GM06990 (cell line): ENCODE measurements at regions not wholly inside any gene's neighbourhood (a gene's known extent, or its start where the extent isn't known, plus 50 kb on each side); places are given as distances from the start of the nearest gene placed in this dataset.

Experiments
- DNase-seq: peaks from one replicate; pipeline ENCODE4 v3.0.0-alpha.2; 2011; ENCODE audit not compliant: insufficient read length; ENCODE audit errors: extremely low read depth
- H3K27me3 ChIP-seq: replicated peaks from 2 replicates; pipeline ENCODE4 v1.6.0; 2011; ENCODE audit warnings: low read length; ENCODE audit not compliant: control insufficient read depth, insufficient read depth
- H3K36me3 ChIP-seq: 2 replicates; pipeline ENCODE4 v1.5.1; 2011; ENCODE audit warnings: low read length; ENCODE audit not compliant: control insufficient read depth, insufficient read depth
- H3K4me3 ChIP-seq: replicated peaks from 2 replicates; pipeline ENCODE4 v1.5.1; 2011; ENCODE audit warnings: low read depth, mild to moderate bottlenecking, control low read depth, low read length
- CTCF ChIP-seq: IDR thresholded peaks from 2 replicates; pipeline ENCODE4 v1.5.1; 2011; ENCODE audit warnings: low read length, control low read depth, mild to moderate bottlenecking, inconsistent platforms; ENCODE audit not compliant: insufficient read depth, poor library complexity, severe bottlenecking

GRCh38 chr5:136620621-136621020, 255.3 kb upstream of the TRPC7 start:
- Histone ChIP-seq H3K27me3 (no peaks in the 10 kb centered on the region; the same call in 1 of the 2 replicates), H3K36me3 (no peaks in the 10 kb centered on the region), H3K4me3 (no peak overlapping the region)
- DNase-seq: no peak
- TF ChIP-seq CTCF: no peak

- DNase-seq: no peak
- no peak overlapping the region for H3K4me3 ChIP-seq
- no peaks in the 10 kb centered on the region; the same call in 1 of the 2 replicates for H3K27me3 ChIP-seq
- no peak for TF ChIP-seq CTCF
- no peaks in the 10 kb centered on the region for H3K36me3 ChIP-seq
These were observed 254.7 kb upstream of the TRPC7 start for GRCh38 chr5:136620016-136620419.

GRCh38 chr5:136619556-136619955, 254.2 kb upstream of the TRPC7 start:
- DNase-seq: no peak
- H3K27me3 ChIP-seq: no peaks in the 10 kb centered on the region; the same call in 1 of the 2 replicates
- TF ChIP-seq CTCF: no peak
- no peaks in the 10 kb centered on the region for H3K36me3 ChIP-seq
- no peak overlapping the region for H3K4me3 ChIP-seq

GRCh38 chr5:136615251-136616119, 250.1 kb upstream of the TRPC7 start:
- Histone ChIP-seq H3K4me3 (no peak overlapping the region), H3K36me3 (no peaks in the 10 kb centered on the region), H3K27me3 (no peaks in the 10 kb centered on the region)
- no peak for DNase-seq
- no peak for TF ChIP-seq CTCF

- DNase-seq: no peak
- Histone ChIP-seq H3K4me3 (no peak overlapping the region), H3K27me3 (no peaks in the 10 kb centered on the region), H3K36me3 (no peaks in the 10 kb centered on the region)
- TF ChIP-seq CTCF: no peak
These were observed 247.9 kb upstream of the TRPC7 start for GRCh38 chr5:136613230-136613629.
